Stimulated activated CD4-positive, alpha-beta T cell treated with anti-CD3 and anti-CD28 coated beads, Interleukin-1b, Interleukin-23, amount 100 ng/mL, for 4 hours (primary cell): ENCODE measurements at regions not wholly inside any gene's neighbourhood (a gene's known extent, or its start where the extent isn't known, plus 50 kb on each side); places are given as distances from the start of the nearest gene placed in this dataset.

ENCODE experiments used
- DNase-seq, 2 donors: peaks; one replicate each; pipeline ENCODE4 v3.0.0-alpha.2; 2020; ENCODE audit warnings: low read depth in 2 of 2

DNA sequence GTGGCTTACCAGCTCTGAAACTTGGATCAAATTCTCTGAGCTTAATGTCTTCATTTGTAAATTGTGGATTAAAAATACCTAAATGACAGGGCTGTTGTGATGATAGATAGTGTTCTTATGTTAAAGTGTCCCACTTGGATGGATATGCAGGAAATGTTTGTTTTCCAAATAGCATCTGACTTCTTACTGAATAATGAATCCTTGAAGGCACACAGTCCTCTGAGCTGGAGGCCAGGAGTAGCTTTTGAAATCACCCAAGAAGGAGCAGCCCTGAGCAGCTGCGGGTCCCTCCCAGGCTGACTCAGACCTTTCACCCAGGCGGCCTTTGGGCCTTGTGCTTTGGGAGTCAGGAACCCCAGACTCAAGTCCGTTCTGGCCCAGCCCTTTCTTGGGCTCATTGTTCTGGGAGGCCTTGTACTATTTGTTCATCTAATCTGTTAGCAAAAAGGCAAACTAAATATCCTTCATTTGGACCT, 173.0 kb upstream of the GATA6 start:
- no peak for DNase-seq

DNA sequence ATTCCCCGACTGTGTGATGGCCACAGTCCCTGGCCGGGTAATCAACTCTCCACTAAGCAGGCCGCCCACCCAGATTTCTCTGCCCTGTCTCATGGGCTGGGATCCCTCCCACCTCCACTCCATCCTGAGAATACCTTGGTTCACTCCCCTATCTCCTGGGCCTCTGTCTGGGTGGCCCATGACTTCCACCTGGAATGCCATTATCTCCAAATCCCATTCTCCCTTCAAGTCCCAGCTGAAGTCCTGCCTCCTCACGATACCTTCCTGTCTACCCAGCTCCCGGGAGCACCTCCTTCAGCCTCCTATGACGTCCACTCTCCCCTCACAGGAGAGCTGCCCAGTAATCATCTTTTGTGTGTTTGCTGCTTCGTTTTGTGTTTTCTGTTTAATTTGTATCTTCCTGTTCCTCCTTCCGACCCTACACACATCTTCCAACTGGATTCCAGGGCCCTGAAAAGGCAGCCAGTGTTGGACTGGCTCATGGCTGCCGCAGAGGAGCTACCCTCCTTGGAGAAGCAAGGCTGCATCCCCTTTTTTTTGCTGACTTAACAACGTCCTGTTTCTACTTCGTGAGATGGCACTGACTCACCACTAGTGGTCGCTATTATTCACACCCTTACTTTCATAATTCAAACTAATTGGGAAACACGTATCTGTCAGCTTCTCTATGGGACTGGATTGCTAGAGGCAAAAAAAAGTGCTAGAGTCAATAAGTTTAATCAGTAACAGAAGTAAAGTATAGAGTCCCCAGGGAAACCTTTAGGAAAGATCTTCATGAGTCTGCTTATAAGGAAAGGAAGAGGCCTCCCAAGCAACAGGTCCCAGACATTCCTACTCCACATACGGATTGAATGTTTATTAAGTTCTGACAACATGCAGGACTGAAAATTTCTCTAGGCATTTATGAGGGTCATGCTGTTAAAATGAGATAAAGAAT, 171.9 kb upstream of the GATA6 start:
- DNase-seq = no peak

DNA sequence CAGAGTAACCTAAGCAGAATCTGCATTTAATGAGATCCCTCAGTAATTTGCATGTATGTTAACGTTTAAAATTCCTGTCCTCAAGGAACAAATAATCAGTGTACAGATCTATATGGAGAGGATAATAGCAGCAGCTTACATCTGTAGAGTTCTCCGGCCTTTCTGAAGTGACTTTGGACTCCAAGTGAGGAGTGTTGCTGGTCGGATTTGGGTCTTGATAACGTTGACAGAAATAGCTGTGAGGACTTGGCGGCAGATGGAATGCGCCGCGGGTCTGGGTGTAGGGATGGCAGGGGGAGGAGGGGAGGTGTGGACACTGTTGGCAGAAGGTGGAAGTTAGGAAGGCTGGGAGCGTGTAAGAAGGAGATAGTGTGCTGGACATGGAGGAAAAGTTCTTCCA, 170.9 kb upstream of the GATA6 start:
- DNase-seq = no peak

DNA sequence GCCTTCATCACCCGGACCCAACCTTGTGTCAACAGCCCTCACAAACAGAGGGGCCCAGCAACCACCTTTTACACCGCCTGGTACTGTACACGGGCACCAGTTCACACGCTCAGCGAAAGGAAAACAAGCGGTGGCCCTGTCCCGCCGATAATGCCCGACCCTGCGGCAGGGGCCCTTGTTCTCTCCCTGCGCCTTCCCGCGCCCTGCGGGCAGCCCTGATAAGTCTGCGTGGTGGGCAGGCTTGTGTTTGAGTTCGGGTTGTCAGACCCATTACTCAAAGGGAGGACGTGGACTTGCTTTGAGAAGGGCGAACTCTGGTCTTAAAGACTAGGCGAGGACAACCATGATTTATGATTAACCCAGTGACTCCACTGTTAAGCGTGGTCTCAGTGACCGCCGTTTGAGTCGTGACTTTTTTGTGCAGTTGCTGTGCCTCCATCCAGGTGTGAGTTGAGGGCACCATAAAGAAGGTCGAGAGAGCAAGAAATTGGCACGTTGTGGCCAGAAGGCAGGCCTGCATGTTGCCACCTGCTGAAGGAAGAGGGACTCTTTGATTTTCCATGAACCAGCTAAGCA, 167.4 kb upstream of the GATA6 start:
- no peak for DNase-seq

DNA sequence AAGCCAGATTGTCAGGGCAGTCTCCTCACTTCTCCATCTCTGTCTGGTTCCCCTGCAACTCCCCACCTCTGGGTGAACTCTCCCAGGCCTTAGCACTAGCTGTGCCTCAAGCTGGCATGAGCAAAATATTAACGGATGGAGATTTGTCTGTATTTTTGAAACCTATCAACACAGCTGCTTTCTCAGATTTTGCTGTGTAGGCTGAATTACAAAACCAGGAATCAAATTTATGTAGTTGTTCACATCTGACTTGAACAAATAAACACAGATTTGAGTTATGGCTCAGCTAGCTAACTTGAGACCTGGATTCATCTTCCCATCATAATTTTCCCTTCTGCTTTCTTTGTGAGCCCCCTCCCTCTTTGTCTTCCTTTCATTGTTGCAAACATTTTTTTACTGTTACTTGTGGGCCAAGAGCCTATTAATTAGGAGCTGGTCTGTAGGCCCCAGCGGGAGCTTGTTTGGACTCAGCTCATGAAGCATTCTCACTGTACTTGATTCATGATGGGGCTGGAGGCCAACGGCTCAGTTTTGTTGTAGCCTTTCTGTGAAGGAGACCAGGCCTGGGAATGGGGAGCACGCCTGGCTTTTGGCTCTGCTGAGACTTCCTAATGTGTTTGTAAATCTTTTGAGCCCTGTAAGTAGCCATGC, 164.1 kb upstream of the GATA6 start:
- no peak for DNase-seq

DNA sequence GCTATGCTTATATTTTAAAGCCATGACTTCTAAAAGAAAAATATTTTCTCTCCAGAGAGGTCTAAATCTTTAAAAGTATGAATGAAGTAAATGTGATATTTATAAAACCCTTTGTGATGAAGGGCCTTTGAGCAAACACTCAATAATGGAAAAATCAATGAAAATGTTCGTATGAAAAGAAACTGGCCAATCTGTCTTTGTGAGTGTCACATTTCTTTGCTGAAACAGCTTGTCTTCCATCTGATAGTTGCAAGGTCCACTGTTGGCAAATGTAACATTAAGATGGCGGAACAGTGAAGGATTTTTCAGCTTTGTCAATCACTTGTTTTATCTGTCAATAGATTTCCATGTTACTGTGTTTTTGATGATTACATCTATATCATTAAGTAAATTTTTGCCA, 162.9 kb upstream of the GATA6 start:
- DNase-seq = no peak

DNA sequence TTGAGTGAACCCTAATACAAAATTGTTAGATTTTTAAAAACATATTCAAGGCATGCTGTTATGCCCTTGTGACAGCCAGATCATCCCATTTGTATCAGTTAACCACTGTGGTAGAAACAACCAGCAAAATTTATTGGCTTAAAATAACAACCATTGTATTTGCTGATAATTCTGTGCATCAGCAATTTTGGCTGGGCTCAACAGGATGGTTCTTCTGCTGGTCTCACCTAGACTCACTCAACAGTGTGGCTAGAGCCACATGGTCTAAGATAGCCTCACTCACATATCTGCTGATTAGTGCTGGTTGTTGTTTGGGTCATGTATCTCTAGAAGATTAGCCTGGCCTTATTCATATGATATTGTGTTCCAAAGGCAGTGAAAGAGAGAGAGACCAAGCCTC, 160.1 kb upstream of the GATA6 start:
- DNase-seq = no peak

DNA sequence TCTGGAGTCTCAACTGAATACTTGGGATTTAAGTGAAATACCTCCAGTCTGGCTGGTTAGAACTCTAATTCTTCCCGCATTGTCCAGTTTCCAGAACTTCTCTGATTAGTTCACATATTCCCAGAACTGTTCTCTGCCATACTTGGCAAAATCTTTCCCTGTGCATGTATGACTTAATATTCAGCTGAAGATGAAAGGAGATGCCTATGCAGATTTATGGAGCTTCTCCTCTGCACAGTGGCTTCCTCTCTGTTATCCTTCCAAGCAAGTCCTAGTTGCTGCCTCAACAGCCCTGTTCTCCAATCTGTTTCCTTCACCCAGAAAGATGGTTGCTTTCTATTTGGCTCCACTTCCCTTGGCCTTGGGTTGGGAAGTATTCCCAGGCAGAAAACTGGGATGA, 155.4 kb upstream of the GATA6 start:
- DNase-seq = no peak

DNA sequence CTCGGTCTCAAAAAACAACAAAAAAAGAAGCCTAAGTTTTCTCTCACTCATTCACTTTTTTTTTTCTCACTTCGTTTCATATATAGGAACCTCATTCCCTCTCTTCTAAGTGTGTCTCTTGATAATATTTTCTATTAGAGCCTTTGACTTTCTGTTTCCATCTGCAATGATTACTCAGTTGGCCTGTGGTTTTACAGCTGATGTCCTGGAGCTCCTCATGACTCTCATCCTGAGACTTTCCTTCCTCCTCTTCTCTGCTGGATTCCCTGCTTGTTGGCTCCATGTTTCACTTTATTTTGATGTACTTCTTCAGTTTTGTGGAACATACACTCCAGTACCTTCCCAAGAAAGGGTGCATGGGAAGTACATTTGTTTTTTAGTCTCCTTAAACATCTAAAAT, 154.2 kb upstream of the GATA6 start:
- DNase-seq = no peak

DNA sequence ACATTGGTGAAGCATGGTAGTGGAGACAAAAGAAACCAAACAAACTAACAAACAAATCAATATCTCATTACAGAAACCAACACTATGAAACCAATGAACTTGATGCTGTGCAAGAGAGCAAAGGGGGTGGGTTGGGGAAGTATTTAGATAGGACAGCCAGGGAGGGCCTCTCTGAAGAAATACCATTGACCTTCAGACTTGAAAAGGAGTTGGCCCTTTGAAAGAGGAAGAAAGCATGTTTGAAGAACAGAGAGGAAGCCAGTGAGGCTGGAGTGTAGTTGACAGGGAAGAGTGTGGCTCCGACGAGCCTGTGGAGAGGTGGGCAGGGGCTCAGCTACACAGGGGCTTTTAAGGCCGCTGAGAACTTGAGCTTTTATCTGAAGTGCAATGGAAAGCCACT, 151.0 kb upstream of the GATA6 start:
- no peak for DNase-seq

DNA sequence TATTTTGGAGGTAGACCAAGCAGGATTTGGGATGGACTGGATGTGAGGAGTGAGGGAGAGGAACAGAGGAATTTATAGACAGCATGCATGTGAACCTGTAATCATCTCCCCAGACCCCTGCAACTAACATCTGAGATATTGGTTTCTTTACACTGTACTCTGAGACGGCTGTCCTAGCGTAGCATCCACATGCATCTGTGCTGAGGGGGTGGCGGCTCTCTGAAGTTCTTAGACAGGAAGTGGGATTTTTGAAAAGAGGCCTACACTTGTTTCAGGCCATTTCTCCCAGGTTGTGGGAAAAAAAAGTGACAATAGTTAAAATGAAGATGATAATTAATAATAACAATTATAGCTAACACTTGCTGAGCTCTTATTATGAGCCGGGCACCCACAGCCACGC, 150.2 kb upstream of the GATA6 start:
- no peak for DNase-seq

DNA sequence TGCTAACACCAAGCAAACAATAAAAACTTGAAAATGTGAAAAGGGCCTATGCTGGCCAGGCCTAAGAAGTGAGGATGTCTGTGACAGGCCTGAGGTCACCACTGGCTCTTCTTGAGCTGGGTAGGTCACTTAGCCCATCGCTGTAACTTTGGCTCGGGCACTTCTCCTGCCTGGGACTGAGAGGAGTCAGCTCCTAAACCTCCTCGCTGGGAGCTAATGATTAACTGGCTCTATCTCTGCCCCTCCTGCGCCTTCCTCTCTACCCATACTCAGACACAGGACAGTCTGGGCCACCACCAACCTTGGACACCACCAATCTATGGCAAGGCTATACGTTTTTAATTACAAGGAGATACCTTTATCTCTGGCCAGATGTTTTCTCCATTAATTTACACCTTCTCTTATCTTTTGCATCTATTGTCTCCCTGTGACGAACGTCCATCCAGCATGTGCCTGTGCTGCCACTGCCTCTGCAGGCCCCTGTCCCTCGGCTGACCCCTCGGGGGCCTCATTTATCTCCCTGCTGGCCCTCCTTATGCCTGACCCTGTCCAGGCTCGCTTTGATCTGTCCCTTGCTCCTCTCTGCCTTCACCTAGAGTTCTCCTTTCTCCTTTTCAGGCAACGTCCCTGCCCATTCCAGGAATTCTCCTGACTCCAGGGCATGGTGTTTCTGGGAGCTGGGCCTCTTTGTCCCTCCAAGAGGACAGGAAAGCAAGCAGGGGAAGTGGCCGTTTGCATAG, 149.1 kb upstream of the GATA6 start:
- no peak for DNase-seq

DNA sequence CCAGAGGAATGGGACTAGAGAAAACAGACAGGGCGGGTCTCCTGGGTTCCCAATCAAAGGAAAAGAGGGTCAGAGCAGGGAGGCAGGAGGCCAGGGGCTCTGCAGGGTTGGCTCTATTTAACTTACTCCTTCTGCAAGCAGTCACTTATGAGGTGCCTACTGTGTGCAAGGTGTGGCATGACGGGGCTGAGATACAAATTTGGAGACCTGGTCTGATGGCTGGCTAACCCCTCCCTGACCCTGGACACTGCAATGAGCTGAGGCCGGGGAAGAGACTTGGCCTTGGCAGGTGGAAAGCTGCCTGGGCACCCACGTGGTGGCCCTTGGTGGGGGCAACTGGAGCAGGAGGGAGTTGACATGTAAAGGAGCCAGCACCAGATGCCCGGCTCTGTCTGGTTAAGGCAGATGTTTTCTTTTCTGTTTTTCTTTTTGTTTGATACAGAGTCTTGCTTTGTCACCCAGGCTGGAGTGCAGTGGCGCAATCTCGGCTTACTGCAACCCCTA, 148.5 kb upstream of the GATA6 start:
- no peak for DNase-seq

DNA sequence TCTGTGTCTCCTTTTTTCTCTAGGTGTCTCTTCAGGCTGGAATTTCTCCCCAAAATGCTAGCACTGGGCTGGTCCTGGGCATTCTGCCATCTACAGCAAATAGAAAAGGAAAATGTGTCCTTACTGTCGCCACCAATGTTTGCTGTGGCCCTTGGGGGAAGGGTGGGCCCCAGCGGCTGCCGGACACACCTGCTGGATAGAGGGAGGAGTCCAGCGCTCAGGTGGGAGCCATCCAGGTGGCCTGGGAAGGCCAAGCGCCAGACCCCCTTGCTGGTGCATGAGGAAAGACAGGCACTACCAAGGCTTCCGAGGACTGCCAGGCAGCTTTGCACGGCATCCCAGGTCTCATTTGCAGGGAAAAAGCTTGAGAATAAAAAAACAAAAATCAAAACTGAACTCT, 147.7 kb upstream of the GATA6 start:
- DNase-seq = no peak

DNA sequence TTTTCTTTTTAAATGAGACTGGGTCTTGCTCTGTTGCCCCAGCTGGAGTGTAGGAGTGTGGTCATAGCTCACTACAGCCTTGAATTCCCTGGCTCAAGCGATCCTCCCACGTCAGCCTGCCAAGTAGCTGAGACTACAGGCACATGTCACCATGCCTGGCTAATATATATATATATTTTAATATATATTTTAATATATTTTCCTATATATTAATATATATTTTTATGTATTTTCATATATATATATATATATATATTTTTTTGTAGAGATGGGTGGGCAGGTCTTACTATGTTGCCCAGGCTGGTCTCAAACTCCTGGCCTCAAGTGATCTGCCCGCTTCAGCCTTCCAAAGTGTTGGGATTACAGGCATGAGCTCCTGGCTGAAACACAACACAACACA, 144.5 kb upstream of the GATA6 start:
- DNase-seq = no peak

DNA sequence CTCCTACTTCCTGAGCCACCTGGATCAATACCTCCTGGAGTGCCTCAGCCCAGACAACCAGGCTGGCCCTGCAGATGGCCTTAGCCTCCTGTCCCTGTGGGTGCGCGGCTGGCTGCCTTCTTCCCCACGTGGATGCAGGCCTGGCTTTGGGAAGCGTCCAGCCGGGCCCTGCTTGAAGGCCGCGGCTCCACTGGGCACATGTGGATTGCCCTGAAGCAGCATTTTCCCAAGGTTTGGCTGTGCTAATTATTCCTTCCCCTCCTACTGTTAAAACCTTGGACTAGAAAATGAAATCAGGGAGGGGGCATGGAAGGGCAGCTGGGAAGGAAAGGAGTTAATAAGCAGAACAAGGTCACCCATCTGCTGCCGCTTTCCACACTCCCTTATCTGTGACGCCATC, 143.0 kb upstream of the GATA6 start:
- no peak for DNase-seq

DNA sequence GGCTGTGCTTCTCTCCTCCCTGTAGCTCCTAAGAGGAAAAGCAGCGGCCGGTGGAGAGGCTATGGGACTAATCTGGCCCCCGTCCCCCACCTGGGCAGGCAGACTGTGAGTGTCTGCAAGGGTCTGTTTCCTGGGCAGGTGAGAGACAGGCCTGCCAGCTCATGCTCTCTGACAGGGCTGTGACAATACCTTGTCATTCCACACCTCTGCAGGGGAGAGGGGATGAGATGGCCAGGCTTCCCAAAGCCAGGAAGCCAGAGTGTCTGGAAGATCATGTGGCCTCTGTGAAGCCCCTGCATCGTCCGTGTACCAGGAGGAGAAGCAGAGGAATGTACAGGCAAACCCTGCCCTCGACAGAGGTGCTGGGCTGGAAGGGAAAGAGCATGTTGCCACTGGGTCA, 142.5 kb upstream of the GATA6 start:
- no peak for DNase-seq

DNA sequence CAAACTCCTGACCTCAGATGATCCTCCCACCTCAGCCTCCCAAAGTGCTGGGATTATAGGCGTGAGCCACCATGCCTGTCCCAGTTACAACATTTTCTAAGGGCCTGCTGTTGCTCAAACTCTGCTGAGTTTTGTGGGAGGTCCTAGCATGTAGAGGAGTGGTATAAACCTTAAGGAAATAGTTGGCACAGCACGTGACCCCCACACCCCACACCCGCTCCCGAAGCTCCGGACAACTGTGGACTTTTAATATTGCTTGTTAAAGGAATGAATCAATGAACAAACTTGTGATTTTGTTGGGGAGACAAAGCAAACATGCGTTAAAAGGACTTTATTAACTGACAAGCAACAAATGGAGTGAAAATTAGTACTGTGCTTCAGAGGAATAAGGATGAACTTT, 137.8 kb upstream of the GATA6 start:
- DNase-seq = no peak

DNA sequence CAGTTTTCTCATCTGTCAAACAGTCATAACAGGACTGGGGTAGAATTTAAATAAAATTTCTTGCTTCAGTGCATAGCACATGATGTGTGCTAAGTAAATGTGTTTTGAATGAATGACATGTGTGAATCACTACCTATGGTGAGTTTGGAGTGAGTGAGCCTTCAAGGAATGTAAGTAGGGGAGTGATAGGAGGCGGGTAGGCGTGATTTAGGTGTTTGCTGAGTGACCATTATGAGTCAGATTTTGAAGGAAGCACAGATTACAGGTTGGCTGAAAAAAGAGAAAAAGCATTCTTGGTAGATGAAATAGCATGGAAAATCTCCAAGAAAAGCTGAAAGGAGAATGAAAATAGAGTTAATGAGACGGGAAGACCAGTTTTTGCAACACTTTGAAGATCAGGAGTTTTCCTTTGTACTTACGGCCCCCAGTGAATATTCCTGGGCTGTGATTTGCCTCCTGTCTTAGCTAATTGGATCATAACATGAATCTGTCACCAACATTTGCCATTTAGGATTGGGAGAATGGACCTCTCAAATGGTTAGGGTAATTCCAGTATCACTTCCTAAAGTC, 136.9 kb upstream of the GATA6 start:
- no peak for DNase-seq

DNA sequence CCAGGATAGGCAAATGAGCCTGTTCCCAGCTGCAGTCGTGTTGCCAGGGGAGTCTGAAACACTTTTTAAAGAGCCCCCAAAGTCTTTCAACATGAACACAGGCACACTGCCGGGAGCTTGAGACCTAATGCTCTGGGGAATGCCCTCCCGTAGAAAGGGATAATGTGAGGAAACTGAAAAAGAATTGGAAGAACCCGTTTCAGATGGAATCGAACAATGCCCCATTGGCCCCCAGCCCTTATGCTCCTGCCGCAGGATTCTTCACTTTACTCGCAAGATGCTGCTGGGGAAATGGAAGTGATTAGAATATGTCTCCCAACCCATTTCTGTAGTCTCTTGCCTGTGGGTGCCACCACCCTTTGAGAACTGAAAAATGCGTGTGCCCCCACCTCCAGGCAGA, 136.3 kb upstream of the GATA6 start:
- no peak for DNase-seq

DNA sequence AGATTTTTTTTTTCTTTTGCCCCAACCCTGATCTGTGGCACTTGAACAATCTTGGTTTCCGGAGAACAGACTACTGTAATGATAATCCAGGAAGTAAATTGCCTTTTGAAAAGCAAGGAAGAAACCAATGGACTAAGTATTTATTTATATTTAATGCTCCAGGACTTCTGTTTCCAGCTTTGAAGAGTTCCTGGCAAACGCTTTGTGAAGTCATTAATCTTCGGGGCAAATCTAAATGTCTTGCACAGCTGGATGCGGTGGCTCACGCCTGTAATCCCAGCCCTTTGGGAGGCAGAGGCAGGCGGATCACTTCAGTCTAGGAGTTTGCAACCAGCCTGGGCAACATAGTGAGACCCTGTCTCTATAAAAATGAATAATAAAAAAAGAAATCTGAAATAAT, 135.1 kb upstream of the GATA6 start:
- no peak for DNase-seq

DNA sequence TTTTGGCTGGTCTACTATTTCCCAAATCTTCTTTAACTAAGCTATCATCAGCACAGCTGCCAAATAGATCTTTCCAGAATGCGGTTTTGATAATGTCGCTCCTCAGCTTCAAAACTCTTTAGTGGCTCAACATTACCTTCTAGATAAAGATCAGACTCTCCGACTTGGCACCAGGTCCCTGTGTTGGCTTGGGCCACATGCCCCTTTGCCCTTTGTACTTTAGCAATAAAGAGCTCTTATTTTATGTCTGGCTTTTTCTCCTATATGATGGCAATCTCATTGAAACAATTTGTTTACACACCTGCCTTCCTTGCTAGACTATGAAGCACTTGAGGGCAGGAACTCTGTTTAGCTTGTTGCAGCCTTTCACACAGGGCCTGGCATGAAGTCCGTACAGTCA, 128.9 kb upstream of the GATA6 start:
- DNase-seq = no peak
